NCI-H2227 treated with DMSO at 0.1 percent for 48 hours (cell line): ENCODE measurements at regions not wholly inside any gene's neighbourhood (a gene's known extent, or its start where the extent isn't known, plus 50 kb on each side); places are given as distances from the start of the nearest gene placed in this dataset.

ENCODE experiments used
- DNase-seq: peaks from one replicate; lab custom pipeline; 2025; lab: John Stamatoyannopoulos, UW

DNA sequence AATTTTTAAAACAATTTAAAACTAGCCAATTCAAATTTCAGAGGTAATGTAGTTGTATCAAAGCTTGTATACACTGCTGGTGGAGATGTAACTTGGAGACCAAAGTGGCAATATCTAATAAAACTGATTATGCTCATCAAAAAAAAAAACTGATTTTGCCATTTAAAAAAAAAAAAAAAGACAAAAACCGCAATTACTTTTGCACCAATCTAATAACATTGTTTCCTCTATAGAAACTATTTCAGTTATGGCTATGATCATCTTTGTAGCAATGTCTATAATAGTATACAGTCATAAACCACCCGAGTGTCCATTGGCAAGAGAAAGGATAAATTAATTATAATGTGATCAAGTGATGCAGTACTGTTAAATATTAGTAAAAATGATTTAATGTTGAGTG, 149.3 kb upstream of the SEMA6D start:
- DNase-seq, result no peak

DNA sequence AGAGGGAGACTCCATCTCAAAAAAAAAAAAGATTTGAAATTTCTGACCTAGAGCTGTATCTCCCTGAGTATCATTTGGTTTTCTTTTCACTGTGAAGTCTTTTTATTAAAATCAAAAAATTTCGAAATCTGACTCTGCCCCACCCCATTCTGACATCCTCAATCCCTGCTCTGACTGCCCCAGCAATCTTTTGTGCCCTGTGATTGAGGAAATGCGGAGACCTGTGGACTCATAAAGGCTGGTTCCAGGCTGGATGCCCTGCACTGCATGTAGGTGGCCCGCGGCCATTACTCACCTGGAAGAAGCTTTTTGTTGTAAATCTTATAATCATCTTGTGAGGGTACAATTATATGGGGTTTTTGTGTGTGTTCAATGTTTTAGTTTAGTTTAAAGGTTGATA, 147.3 kb upstream of the SEMA6D start:
- DNase-seq, result no peak

GRCh38 chr15:47570451-47570850, 146.9 kb upstream of the SEMA6D start:
- no peak for DNase-seq

GRCh38 chr15:47570881-47571640, 146.2 kb upstream of the SEMA6D start:
- DNase-seq, result no peak

DNA sequence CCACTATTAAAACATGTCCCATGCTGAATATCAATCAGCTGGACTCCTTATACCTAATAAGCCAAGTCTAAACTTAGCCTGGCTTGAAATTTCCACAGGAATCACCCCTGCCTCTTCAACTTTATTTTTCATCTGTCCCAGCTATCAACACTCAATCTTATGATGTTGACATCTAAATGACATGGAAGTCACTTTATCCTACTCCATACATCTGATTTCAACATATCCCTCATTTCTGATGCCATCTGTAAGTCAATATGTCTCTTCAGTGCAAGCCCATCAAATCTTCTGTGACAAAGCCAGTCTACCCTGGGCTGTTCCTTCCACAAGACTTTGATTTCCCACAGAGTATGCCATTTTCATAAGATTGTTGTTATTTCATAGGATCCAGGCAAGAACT, 143.6 kb upstream of the SEMA6D start:
- DNase-seq, result no peak

GRCh38 chr15:47577000-47577399, 140.3 kb upstream of the SEMA6D start:
- DNase-seq, result no peak

GRCh38 chr15:47577461-47577860, 139.8 kb upstream of the SEMA6D start:
- DNase-seq, result no peak

DNA sequence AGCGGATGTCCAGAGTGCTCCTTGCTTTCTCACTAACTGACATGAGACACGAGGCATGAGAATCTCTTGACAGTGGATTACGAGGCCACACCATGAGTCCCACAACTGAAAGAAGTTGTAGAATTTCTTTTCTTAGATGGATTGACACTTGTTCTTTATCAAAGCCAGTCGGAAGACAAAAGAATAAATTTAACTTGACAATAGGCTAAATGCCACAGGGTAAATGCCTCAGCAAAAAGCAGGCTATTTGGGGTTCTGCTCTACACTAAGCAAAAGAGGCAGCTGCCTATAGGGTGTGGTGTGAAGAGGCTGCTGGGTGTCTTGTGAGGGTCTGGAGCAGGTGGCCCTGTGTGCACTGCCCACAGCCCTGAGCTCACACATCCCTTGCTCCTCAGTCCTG, 135.1 kb upstream of the SEMA6D start:
- no peak for DNase-seq

- DNase-seq, result no peak
Measured at GRCh38 chr15:47584316-47584715, 133.0 kb upstream of the SEMA6D start.

- no peak for DNase-seq
Measured at GRCh38 chr15:47586653-47587224, 130.6 kb upstream of the SEMA6D start.

- DNase-seq, result no peak
Measured at GRCh38 chr15:47587940-47588802, 129.1 kb upstream of the SEMA6D start.

GRCh38 chr15:47588958-47589357, 128.3 kb upstream of the SEMA6D start:
- no peak for DNase-seq

DNA sequence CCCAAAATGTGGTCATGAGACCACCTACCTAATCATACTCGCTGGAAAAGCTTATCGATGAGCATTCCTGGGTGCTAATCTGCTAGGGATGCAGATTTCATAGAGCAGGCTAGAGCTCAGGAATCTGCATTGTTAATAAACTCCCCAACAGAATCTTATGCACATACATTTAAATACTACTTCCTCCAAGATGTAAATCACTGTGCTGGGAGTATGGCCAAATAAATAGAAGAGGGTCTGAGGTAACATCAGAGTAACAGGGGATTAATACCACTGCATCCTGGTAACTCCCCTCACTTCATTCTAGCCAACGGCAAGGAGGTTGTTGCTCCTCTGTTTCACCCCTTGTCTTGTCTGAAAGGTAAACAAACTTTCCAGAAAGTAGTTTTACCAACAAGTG, 118.3 kb upstream of the SEMA6D start:
- DNase-seq, result no peak

- no peak for DNase-seq
Measured at GRCh38 chr15:47599806-47600205, 117.5 kb upstream of the SEMA6D start.

GRCh38 chr15:47602121-47602520, 115.2 kb upstream of the SEMA6D start:
- no peak for DNase-seq

DNA sequence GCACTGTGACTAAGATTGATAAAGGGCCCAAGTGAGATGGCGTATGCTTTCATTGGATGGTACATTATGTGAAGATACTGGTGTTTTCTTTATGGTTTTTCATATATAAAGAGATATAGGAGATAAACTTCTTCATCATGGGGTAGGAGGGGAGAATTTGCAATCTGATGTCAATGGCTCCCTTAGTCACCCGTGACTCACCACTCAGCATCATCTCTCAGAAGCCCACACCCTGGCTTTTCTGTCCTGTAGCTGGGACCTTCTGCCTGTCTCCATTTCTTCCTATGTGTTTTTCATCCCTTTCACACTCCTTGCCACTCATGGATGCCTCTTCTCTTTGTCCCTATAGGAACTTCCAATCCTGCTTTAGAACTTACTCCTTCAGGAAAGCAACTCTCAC, 114.3 kb upstream of the SEMA6D start:
- no peak for DNase-seq

GRCh38 chr15:47607695-47608094, 109.6 kb upstream of the SEMA6D start:
- DNase-seq, result no peak

- DNase-seq, result no peak
Measured at GRCh38 chr15:47609693-47610092, 107.6 kb upstream of the SEMA6D start.

- no peak for DNase-seq
Measured at GRCh38 chr15:47610736-47611135, 106.6 kb upstream of the SEMA6D start.

DNA sequence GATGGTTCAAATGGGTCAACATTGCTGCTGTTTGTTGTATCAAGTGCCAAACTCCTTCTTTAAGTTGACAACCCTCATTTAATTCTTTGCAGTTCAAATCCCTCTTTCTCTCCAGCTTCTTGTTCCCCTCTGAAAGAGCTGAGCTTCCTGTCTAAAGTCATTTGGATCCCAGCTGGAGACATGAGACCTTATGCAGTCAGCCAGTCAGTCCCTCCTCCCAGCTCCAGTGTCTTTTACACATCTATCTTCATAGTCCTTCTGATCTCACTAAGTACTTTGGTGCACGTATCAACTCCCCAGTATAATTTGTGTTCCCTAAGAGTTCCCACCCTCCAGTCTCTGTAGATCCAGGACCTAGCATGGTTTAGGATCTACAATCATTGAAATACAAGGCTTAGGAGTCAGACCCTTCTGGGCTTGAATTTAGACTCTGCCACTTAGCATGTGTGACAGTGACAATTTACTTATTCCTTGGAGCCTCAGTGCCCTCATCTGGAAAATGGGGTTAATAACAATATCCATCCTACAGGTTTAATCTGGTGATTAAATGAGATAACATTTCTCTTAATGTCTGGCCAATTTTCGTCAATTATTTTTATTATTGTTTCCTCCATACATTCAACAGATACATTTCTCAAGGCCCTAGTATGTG, 102.8 kb upstream of the SEMA6D start:
- DNase-seq, result no peak

DNA sequence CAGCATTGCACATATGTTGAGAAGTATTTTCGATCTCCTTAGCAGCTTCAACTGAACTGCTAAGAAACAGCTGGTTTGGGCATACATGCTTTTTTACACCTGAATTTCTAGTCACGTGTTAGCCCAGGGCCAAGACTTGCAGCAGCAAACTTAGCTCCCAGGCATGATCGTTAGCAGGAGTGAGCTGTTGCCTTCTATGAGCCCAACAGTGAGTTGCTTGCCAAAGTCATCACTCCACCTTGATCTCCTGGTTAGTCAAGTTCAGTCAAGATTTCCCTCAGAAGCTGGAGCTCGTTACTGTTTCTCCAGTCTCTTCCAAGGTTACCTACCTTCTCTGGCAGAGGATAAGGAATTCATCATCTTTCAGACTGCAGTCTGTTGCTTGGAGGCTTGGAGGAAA, 100.4 kb upstream of the SEMA6D start:
- no peak for DNase-seq

- DNase-seq, result no peak
Measured at GRCh38 chr15:47618241-47618640, 99.1 kb upstream of the SEMA6D start.
